AML-193 (cell line): ENCODE measurements at regions not wholly inside any gene's neighbourhood (a gene's known extent, or its start where the extent isn't known, plus 50 kb on each side); places are given as distances from the start of the nearest gene placed in this dataset.
A peak's percentile ranks its signal among the peaks of the same experiment; 100 is the strongest.

Source experiments
- DNase-seq, 2 experiments: peaks; one replicate each; lab custom pipeline; 2025; lab: John Stamatoyannopoulos, UW

DNA sequence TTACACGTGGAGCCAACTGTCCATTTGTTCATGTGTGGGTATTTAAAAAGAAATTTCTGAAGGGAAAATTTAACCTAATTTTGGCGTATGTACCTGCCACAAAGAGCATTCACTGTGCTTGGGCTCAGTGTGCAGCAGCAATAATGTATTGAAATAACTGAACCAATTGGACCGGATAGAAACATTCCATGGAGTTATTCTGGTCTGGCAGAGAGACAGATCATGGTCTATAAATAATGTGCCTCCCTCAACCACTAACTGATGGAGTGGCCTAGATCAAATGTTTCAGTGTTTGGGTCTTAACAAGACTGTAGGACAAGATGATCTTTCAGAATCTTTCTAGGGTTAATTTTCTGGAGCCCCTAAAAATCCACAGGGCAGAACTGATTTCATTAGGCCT lies 469.7 kb downstream of the PRELID2 start:
- no peak for DNase-seq

GRCh38 chr5:145362266-145362665 lies 472.9 kb downstream of the PRELID2 start:
- DNase-seq, result no peak

- DNase-seq, result no peak
Observed at GRCh38 chr5:145360936-145361335, 474.2 kb downstream of the PRELID2 start.

DNA sequence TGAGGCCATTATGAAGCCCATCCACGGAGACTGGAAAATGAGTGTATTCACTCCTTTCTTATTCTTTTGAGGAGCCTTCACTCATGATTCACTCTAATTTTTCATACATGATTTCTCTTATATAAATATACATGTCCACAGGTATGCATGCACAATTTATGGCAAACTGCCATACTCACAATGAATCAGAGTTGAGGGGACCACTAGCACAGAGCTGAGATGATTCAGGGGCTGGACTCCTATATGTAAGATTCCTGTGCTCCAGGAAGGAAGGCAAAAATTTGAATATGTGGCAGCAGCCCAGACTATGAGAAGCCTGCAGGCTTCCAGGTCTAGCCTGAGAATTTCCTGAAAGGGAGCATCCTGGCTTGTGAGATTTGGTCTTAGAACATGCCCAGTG lies 484.6 kb downstream of the PRELID2 start:
- no peak for DNase-seq

DNA sequence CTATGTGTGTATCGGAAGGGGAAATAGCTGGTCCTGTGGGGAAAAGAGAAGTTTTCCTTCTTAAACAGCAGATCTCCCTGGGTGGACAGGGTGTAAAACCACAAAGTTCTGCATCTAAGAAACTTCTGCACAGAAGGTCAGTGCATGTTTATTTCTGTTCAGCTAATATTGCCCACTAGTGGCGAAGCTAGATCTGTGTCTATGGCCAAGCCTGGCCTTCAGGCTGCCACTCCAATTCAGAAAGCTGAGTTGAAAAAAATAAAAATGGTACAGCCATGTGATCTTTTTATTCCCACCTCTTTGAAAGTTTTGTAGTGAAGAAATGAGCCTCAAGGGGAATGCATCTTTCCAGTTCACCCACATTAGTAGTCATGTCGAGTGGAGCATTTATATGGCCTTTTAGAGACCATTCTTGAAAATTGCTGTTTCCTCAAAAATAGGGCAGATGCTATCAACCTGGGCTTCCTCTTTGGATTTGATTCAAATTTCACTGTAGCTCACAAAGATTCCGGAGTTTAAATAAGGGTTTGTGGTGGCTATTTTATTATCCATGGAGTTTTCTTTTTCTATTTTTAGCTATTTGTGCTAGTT lies 488.0 kb downstream of the PRELID2 start:
- peak in 1 of 2 experiments; percentile 4 for DNase-seq

GRCh38 chr5:145345511-145346287 lies 489.4 kb downstream of the PRELID2 start:
- no peak for DNase-seq

DNA sequence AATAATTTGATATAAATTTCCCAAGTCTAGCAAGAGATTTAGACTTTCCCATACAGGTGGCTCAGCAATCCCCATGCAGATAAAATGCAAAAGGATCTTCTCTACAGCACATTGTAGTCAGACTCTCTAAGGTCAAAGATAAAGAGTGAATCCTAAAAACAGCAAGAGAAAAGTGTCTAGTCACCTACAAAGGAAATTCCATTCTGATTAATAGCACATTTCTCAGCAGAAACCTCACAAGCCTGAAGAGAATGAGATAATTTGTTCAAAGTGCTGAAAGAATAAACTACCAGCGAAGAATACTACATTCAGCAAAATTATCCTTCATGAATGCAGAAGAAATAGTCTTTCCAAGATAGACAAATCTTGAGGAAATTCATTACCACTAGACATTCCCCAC lies 493.3 kb downstream of the PRELID2 start:
- no peak for DNase-seq

GRCh38 chr5:145340099-145340498 lies 495.0 kb downstream of the PRELID2 start:
- DNase-seq, result no peak

GRCh38 chr5:145324767-145325479 lies 510.2 kb downstream of the PRELID2 start:
- no peak for DNase-seq

- no peak for DNase-seq
Observed at GRCh38 chr5:145324101-145324500, 511.0 kb downstream of the PRELID2 start.

GRCh38 chr5:145316282-145316681 lies 518.9 kb downstream of the PRELID2 start:
- no peak for DNase-seq

- DNase-seq, result no peak
Observed at GRCh38 chr5:145307866-145308382, 527.2 kb downstream of the PRELID2 start.

DNA sequence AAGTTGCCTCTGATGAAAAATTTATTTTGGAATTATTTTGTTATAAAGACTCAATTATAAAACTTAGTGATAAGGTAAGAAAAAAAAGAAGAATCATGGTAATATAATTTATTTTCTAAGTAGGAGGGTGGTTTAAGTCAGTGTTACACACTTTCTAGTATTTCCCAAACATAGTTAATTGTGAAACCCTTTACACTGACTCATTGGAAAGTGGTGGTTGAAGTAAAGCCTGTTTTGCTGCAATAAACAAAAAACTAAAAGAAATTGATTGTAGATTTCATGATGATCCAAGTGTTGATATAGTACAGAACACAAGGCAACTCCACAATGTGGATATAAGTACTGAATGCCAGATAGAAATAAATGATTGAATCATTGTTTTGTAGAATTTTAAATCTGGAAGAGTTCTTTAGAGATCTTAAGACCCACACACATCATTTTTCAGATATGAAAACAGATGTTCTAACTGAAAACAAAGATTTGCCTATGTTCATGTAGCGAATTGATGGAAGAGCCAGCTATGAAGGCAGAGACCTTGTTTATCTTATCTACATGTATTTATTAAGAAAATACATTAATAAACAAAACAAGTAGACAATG lies 539.8 kb downstream of the PRELID2 start:
- no peak for DNase-seq

DNA sequence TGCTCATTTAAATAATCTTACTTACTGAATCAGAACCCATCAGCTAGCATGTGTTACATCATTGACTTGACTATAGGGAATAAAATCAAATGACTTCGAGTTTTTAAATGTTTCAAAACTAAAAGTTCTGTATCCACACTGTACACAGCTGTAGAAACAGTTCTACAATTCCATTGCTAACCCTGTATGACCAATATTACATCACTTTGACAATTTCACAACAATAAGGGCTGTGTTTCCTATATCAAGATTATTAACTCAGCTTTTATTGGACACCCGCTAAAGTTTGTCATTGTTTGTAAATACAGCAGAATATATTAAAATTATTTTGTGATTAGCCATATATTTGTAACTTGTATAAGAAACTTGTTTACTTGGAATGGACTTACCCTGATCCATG lies 540.8 kb downstream of the PRELID2 start:
- no peak for DNase-seq

GRCh38 chr5:145293716-145294115 lies 541.4 kb downstream of the PRELID2 start:
- DNase-seq, result no peak

DNA sequence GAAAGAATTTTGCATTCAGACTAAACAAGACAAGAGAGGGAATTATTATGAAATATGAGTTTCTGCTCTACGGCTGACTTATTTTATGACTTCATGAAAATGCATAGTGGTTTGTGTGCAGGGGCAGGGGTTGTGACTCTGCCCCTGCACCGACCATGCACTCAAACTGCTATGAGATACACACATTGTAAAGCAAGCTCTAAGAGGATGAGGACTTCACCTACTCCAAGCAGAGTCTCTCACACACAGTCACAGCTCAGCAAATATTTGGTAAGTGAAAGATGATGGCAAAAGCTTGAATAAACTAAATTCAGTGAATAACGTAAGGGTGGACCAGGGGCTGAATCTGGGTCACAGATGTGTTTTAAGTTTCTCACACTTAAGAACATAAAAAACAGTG lies 542.9 kb downstream of the PRELID2 start:
- DNase-seq, result no peak

- no peak for DNase-seq
Observed at GRCh38 chr5:145283141-145283810, 551.9 kb downstream of the PRELID2 start.

DNA sequence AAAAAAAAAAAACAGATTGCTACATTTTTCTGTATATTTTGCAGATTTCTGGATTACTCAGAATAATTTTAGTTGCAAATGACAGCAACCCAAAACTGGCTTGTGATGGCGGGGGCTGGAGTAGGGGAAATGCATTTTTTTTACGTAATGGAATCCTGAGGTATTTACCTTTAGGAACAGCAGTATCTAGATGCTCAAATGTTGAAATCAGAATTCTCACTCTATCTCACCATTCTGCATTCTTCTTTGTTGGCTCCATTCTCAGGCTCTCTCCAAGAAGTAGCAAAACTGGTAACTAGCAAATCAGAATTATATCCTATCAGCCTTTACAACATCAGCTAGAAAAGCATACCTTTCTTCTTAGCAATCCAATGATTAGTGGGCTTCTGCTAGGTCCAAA lies 554.3 kb downstream of the PRELID2 start:
- DNase-seq, result no peak

DNA sequence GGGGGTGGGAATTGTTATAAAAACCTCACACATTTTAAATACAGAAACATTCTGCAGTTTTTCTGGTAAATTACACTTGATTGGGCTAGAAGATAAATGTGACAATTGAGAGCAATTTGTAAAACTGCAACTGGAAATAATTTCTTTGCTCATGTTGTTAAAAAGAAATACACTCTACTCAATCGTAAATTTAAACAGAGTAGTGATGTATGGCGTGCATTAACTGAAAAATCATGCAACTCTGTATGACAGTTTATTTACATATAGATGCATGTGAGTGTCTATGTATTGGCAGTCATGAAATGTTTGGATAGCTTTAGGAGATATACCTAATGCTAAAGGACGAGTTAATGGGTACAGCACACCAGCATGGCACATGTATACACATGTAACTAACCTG lies 554.9 kb downstream of the PRELID2 start:
- no peak for DNase-seq

DNA sequence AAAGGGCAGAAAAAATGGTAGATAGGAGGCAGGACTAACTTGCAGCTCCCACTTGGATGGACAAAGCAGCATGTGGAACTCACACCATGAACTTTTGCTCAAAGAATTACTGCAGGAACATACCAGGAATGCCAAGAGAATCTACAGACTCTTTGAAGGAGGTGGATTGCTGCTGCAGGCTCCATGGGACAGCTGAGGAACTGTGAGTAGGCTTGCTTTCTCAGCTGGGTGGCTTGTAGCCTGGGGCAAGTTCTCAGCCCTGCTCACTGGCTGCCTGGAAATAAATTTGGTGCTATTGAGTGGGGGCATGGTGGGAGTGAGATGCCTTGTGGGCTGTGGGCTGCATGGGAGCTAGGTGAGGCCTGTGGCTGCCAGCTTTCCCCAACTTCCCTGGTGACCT lies 574.5 kb downstream of the PRELID2 start:
- DNase-seq, result no peak

DNA sequence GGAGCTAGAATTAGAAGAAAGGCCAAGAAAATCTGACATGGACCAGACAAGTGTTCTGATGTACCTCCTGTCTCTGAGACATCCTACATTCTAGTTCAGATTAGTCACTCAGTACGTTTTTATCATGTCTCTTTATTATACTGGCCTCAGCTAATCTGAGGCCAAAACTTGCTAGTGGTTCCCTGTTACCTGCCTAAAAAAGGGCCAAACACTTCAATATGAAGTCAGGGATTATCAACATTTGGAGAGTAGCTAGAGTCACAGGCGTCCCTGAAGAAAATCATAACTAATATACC lies 587.4 kb downstream of the PRELID2 start:
- DNase-seq, result no peak
